ENCODE measurements at regions not wholly inside any gene's neighbourhood (a gene's known extent, or its start where the extent isn't known, plus 50 kb on each side); places are given as distances from the start of the nearest gene placed in this dataset.

- H3K27me3 Mint-ChIP-seq (ENCODE audit: insufficient read depth, unreplicated experiment), result no peaks in the 10 kb centered on the region
- no peaks in the 10 kb centered on the region for H3K36me3 Mint-ChIP-seq (ENCODE audit: insufficient read depth, unreplicated experiment)
- no peak overlapping the region for H3K27ac Mint-ChIP-seq (ENCODE audit: unreplicated experiment)
- H3K9me3 Mint-ChIP-seq (ENCODE audit: unreplicated experiment), result no peaks in the 10 kb centered on the region
- H3K4me3 ChIP-seq (ENCODE audit: low read depth, low read length), result no peak overlapping the region
- BruUV-seq (replicated peaks), result no TSS peak
- no peaks in the 10 kb centered on the region for H3K9me3 ChIP-seq
- H3K4me1 ChIP-seq, result no peaks in the 10 kb centered on the region
- no peak for TF ChIP-seq CTCF (IDR thresholded peaks at IDR 0.05; ENCODE audit: insufficient read depth in 1 of 2, low read depth in 1 of 2, low read length in 1 of 2, severe bottlenecking in 1 of 2, unreplicated experiment in 1 of 2)
- H3K36me3 ChIP-seq (ENCODE audit: control insufficient read depth, insufficient read depth, low read length), result no peaks in the 10 kb centered on the region
- no peak for DNase-seq
- ChIA-PET POLR2A (no interaction called here), CTCF (no interaction called here)
- H3K4me3 Mint-ChIP-seq (ENCODE audit: unreplicated experiment), result no peak overlapping the region
- no peaks in the 10 kb centered on the region for H3K27me3 ChIP-seq (replicated peaks; ENCODE audit: control insufficient read depth, insufficient read depth, low read length)
- intact Hi-C loops (cut with micrococcal nuclease; ENCODE audit: unreplicated experiment), result no loop called here
- H3K4me1 Mint-ChIP-seq (ENCODE audit: low read depth, unreplicated experiment), result no peaks in the 10 kb centered on the region
These were observed 1202.2 kb downstream of the TMEM121 start for GRCh38 chr14:106728611-106729010.

- BruUV-seq (replicated peaks), result no TSS peak
- ChIA-PET POLR2A (no interaction called here), CTCF (no interaction called here)
- no peak overlapping the region for H3K27ac Mint-ChIP-seq (ENCODE audit: unreplicated experiment)
- Histone ChIP-seq H3K9me3 (no peaks in the 10 kb centered on the region), H3K27me3 (replicated peaks; ENCODE audit: control insufficient read depth, insufficient read depth, low read length) (no peaks in the 10 kb centered on the region), H3K4me1 (no peaks in the 10 kb centered on the region), H3K4me3 (ENCODE audit: low read depth, low read length) (no peak overlapping the region), H3K36me3 (ENCODE audit: control insufficient read depth, insufficient read depth, low read length) (no peaks in the 10 kb centered on the region)
- no peaks in the 10 kb centered on the region for H3K9me3 Mint-ChIP-seq (ENCODE audit: unreplicated experiment)
- no peaks in the 10 kb centered on the region for H3K36me3 Mint-ChIP-seq (ENCODE audit: insufficient read depth, unreplicated experiment)
- no peak for TF ChIP-seq CTCF (IDR thresholded peaks at IDR 0.05; ENCODE audit: insufficient read depth in 1 of 2, low read depth in 1 of 2, low read length in 1 of 2, severe bottlenecking in 1 of 2, unreplicated experiment in 1 of 2)
- no peak overlapping the region for H3K4me3 Mint-ChIP-seq (ENCODE audit: unreplicated experiment)
- DNase-seq, result no peak
- no peaks in the 10 kb centered on the region for H3K4me1 Mint-ChIP-seq (ENCODE audit: low read depth, unreplicated experiment)
- intact Hi-C loops (cut with micrococcal nuclease; ENCODE audit: unreplicated experiment), result no loop called here
- no peaks in the 10 kb centered on the region for H3K27me3 Mint-ChIP-seq (ENCODE audit: insufficient read depth, unreplicated experiment)
These were observed 1203.2 kb downstream of the TMEM121 start for GRCh38 chr14:106729551-106729950.

- H3K4me1 Mint-ChIP-seq (ENCODE audit: low read depth, unreplicated experiment), result no peaks in the 10 kb centered on the region
- ChIA-PET POLR2A (no interaction called here), CTCF (no interaction called here)
- DNase-seq, result no peak
- H3K27ac Mint-ChIP-seq (ENCODE audit: unreplicated experiment), result no peak overlapping the region
- intact Hi-C loops (cut with micrococcal nuclease; ENCODE audit: unreplicated experiment), result no loop called here
- no peaks in the 10 kb centered on the region for H3K36me3 Mint-ChIP-seq (ENCODE audit: insufficient read depth, unreplicated experiment)
- no peaks in the 10 kb centered on the region for H3K36me3 ChIP-seq (ENCODE audit: control insufficient read depth, insufficient read depth, low read length)
- no TSS peak for BruUV-seq (replicated peaks)
- H3K4me3 ChIP-seq (ENCODE audit: low read depth, low read length), result no peak overlapping the region
- H3K27me3 ChIP-seq (replicated peaks; ENCODE audit: control insufficient read depth, insufficient read depth, low read length), result no peaks in the 10 kb centered on the region
- H3K9me3 ChIP-seq, result no peaks in the 10 kb centered on the region
- TF ChIP-seq CTCF (IDR thresholded peaks at IDR 0.05; ENCODE audit: insufficient read depth in 1 of 2, low read depth in 1 of 2, low read length in 1 of 2, severe bottlenecking in 1 of 2, unreplicated experiment in 1 of 2), result no peak
- H3K9me3 Mint-ChIP-seq (ENCODE audit: unreplicated experiment), result no peaks in the 10 kb centered on the region
- no peaks in the 10 kb centered on the region for H3K4me1 ChIP-seq
- H3K4me3 Mint-ChIP-seq (ENCODE audit: unreplicated experiment), result no peak overlapping the region
- H3K27me3 Mint-ChIP-seq (ENCODE audit: insufficient read depth, unreplicated experiment), result no peaks in the 10 kb centered on the region
These were observed 1207.4 kb downstream of the TMEM121 start for GRCh38 chr14:106733771-106734170.
